CD4-positive, alpha-beta T cell (primary cell): ENCODE measurements at regions not wholly inside any gene's neighbourhood (a gene's known extent, or its start where the extent isn't known, plus 50 kb on each side); places are given as distances from the start of the nearest gene placed in this dataset.

Source experiments
- ATAC-seq: fragments of 200-7000 bp; cut with Tn5 transposase; one replicate; pipeline ENCODE4 v1.10.0; 2022; ENCODE audit warnings: mild to moderate bottlenecking; ENCODE audit not compliant: poor library complexity
- CTCF ChIA-PET: fragments of 350-600 bp; sonication (Branson Sonifier 250); formaldehyde crosslinking; loops from one replicate; lab custom pipeline; 2021; ENCODE audit warnings: antibody characterized with exemption, inconsistent platforms; lab: Charles Lee
- POLR2A ChIA-PET: fragments of 350-600 bp; sonication (Branson Sonifier 250); formaldehyde crosslinking; loops from one replicate; lab custom pipeline; 2021; ENCODE audit warnings: antibody characterized with exemption, inconsistent platforms; lab: Charles Lee
- DNase-seq, 14 experiments: peaks; one replicate each; pipeline ENCODE4 v3.0.0-alpha.2; 2013 to 2020; ENCODE audit warnings: mixed read lengths in 2 of 14
- H3K27ac ChIP-seq, 2 donors: one replicate each; pipeline versions ENCODE4 v1.5.1 to v1.7.0; 2013; ENCODE audit warnings: low read length in 2 of 2, low read depth in 1 of 2, mild to moderate bottlenecking in 1 of 2
- H3K27me3 ChIP-seq, 2 experiments: 1 replicate in 1 of 2; 2 replicates in 1 of 2; pipeline versions ENCODE4 v1.6.1 to v1.7.0; 2013; ENCODE audit warnings: low read length in 2 of 2, control low read depth in 1 of 2, mild to moderate bottlenecking in 1 of 2, moderate library complexity in 1 of 2; ENCODE audit not compliant: insufficient read depth in 2 of 2, control insufficient read depth in 1 of 2
- H3K36me3 ChIP-seq: one replicate; pipeline ENCODE4 v1.6.1; 2013; ENCODE audit warnings: low read length, control low read depth; ENCODE audit not compliant: insufficient read depth
- H3K4me1 ChIP-seq: one replicate; pipeline ENCODE4 v1.6.1; 2013; ENCODE audit warnings: low read length, control low read depth; ENCODE audit not compliant: insufficient read depth
- H3K4me3 ChIP-seq: one replicate; pipeline ENCODE4 v1.5.1; 2013; ENCODE audit warnings: mild to moderate bottlenecking, low read length, moderate library complexity
- H3K9me3 ChIP-seq, 2 experiments: 1 replicate in 1 of 2; 2 replicates in 1 of 2; pipeline versions ENCODE4 v1.6.1 to v1.7.0; 2013; ENCODE audit warnings: low read length in 2 of 2, mild to moderate bottlenecking in 2 of 2, control low read depth in 1 of 2, moderate library complexity in 1 of 2; ENCODE audit not compliant: control insufficient read depth in 1 of 2, insufficient read depth in 1 of 2
- H3K27ac Mint-ChIP-seq: one replicate; pipeline ENCODE4 v1.8.0; 2020; ENCODE audit warnings: mixed read lengths
- H3K27me3 Mint-ChIP-seq: one replicate; pipeline ENCODE4 v1.8.0; 2021; ENCODE audit warnings: mixed read lengths
- H3K36me3 Mint-ChIP-seq: one replicate; pipeline ENCODE4 v1.8.0; 2021; ENCODE audit warnings: low read depth, mixed read lengths
- H3K4me1 Mint-ChIP-seq: one replicate; pipeline ENCODE4 v1.8.0; 2021; ENCODE audit warnings: low read depth, mixed read lengths
- H3K4me3 Mint-ChIP-seq: one replicate; pipeline ENCODE4 v1.8.0; 2020; ENCODE audit warnings: mild to moderate bottlenecking, mixed read lengths
- H3K9me3 Mint-ChIP-seq: one replicate; pipeline ENCODE4 v1.8.0; 2020; ENCODE audit warnings: mixed read lengths
- intact Hi-C, 2 experiments: fragments of 100-400 bp; cut with DNase I in 1 of 2; cut with micrococcal nuclease in 1 of 2; formaldehyde crosslinking; loops; one replicate each; pipeline versions ENCODE4 v1.15.1 to v1.9.0; 2023 to 2025; cut with DNase I, micrococcal nuclease
- TF ChIP-seq, protein P1 (sequence below): fragments of 200-600 bp; IDR thresholded peaks from one replicate; pipeline ENCODE4 v1.8.0; 2022; ENCODE audit warnings: antibody characterized with exemption, mild to moderate bottlenecking

DNA sequence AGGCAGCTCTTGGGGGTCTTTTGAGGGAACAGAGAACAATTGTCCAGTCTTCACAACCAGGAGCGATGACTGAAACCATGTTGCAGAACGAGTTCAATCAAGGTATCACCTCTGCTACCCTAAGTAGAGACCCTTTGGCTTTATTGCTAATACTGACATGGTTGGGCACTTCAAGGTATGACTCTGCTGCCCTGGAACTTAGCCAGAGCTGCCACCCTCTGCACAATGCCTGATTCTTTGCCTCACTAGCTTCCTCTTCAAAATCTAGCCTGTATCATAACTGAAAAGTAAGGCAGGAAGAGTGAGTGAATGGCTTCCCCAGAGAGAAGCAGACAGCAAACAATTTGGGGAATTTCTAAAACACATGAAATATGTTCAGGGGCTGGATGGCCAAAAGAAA lies 592.7 kb upstream of the NRSN1 start:
- no peaks in the 10 kb centered on the region for H3K27me3 ChIP-seq
- Mint-ChIP-seq H3K4me1 (no peaks in the 10 kb centered on the region), H3K9me3 (peaks cover 2% of the 10 kb centered on the region), H3K27ac (no peak overlapping the region), H3K4me3 (no peak overlapping the region), H3K36me3 (no peaks in the 10 kb centered on the region), H3K27me3 (no peaks in the 10 kb centered on the region)
- ChIA-PET POLR2A (no interaction called here), CTCF (no interaction called here)
- peaks cover 0 to 4% of the 10 kb centered on the region in 2 experiments for H3K9me3 ChIP-seq
- TF ChIP-seq, protein P1, sequence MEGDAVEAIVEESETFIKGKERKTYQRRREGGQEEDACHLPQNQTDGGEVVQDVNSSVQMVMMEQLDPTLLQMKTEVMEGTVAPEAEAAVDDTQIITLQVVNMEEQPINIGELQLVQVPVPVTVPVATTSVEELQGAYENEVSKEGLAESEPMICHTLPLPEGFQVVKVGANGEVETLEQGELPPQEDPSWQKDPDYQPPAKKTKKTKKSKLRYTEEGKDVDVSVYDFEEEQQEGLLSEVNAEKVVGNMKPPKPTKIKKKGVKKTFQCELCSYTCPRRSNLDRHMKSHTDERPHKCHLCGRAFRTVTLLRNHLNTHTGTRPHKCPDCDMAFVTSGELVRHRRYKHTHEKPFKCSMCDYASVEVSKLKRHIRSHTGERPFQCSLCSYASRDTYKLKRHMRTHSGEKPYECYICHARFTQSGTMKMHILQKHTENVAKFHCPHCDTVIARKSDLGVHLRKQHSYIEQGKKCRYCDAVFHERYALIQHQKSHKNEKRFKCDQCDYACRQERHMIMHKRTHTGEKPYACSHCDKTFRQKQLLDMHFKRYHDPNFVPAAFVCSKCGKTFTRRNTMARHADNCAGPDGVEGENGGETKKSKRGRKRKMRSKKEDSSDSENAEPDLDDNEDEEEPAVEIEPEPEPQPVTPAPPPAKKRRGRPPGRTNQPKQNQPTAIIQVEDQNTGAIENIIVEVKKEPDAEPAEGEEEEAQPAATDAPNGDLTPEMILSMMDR, result no peak
- H3K27ac ChIP-seq, result no peak overlapping the region
- no peak for ATAC-seq
- no peak overlapping the region for H3K4me3 ChIP-seq
- H3K4me1 ChIP-seq, result no peaks in the 10 kb centered on the region
- no peaks in the 10 kb centered on the region for H3K36me3 ChIP-seq
- DNase-seq, result no peak
- intact Hi-C loops, result no loop called here

DNA sequence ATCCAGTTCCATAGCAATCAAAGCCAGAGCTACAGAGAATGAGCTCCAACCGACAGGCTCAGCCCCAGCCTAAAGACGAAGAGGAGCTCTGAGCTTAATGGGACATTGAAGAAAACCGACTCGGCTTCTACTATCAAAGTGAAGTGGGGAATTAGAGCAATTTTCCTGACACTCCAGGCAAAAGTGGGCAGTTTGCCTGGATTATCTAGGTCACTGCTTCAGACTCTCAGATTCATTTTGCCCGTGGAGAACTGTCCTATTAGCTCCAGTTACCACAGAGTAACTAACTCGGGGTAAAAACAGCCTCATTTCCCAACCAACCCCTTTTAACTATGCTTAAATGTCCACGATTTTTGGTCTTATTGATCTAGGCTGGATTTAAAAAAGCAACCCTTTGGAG lies 592.1 kb upstream of the NRSN1 start:
- no peak overlapping the region for H3K4me3 Mint-ChIP-seq
- TF ChIP-seq, protein P1, result no peak
- Histone ChIP-seq H3K27me3 (no peaks in the 10 kb centered on the region), H3K4me3 (no peak overlapping the region), H3K9me3 (peaks cover 0 to 4% of the 10 kb centered on the region in 2 experiments), H3K27ac (no peak overlapping the region), H3K4me1 (no peaks in the 10 kb centered on the region), H3K36me3 (no peaks in the 10 kb centered on the region)
- H3K27me3 Mint-ChIP-seq, result no peaks in the 10 kb centered on the region
- H3K36me3 Mint-ChIP-seq, result no peaks in the 10 kb centered on the region
- no peak overlapping the region for H3K27ac Mint-ChIP-seq
- CTCF ChIA-PET, result no interaction called here
- peaks cover 2% of the 10 kb centered on the region for H3K9me3 Mint-ChIP-seq
- H3K4me1 Mint-ChIP-seq, result no peaks in the 10 kb centered on the region
- POLR2A ChIA-PET, result no interaction called here
- intact Hi-C loops, result no loop called here
- no peak for ATAC-seq
- no peak for DNase-seq

DNA sequence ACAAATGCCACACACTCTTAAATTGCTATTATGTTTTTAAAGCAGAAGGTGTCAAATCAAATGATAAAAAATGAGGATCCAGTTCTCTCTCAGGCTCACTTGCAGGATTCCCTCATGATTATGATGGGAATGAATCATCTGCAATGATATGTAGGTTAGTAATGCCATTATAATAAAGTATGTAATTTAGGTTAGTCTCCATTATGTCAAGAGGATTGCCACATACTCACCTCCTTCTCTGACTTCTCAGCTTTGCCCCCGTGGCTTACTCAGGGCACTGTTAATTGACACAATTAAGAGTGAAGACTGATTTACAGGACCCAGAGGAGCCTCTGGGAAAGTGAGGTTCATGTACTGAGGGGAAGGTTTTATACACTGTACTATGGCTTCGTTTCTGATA lies 591.7 kb upstream of the NRSN1 start:
- Mint-ChIP-seq H3K36me3 (no peaks in the 10 kb centered on the region), H3K9me3 (no peaks in the 10 kb centered on the region), H3K4me1 (no peaks in the 10 kb centered on the region), H3K4me3 (no peak overlapping the region), H3K27me3 (no peaks in the 10 kb centered on the region), H3K27ac (no peak overlapping the region)
- Histone ChIP-seq H3K4me1 (no peaks in the 10 kb centered on the region), H3K27ac (no peak overlapping the region), H3K27me3 (no peaks in the 10 kb centered on the region), H3K36me3 (no peaks in the 10 kb centered on the region), H3K9me3 (peaks cover 0 to 4% of the 10 kb centered on the region in 2 experiments), H3K4me3 (no peak overlapping the region)
- intact Hi-C loops, result no loop called here
- POLR2A ChIA-PET, result no interaction called here
- CTCF ChIA-PET, result no interaction called here
- ATAC-seq, result no peak
- DNase-seq, result no peak
- TF ChIP-seq, protein P1, result no peak
